Subcutaneous abdominal adipose tissue (tissue), 5 donors: ENCODE measurements at regions not wholly inside any gene's neighbourhood (a gene's known extent, or its start where the extent isn't known, plus 50 kb on each side); places are given as distances from the start of the nearest gene placed in this dataset.

ENCODE experiments used
- H3K27ac ChIP-seq: one replicate; pipeline ENCODE4 v1.7.0; 2013; ENCODE audit warnings: low read depth, mild to moderate bottlenecking, inconsistent platforms, low read length, moderate library complexity
- H3K27me3 ChIP-seq, 5 donors: one replicate each; pipeline ENCODE4 v1.7.0; 2013; ENCODE audit warnings: low read length in 5 of 5, inconsistent platforms in 1 of 5; ENCODE audit not compliant: control insufficient read depth in 5 of 5, insufficient read depth in 4 of 5
- H3K36me3 ChIP-seq, 5 donors: one replicate each; pipeline ENCODE4 v1.7.0; 2013; ENCODE audit warnings: low read length in 5 of 5; ENCODE audit not compliant: control insufficient read depth in 5 of 5, insufficient read depth in 5 of 5
- H3K4me1 ChIP-seq, 5 donors: one replicate each; pipeline ENCODE4 v1.7.0; 2013; ENCODE audit warnings: low read length in 5 of 5, mild to moderate bottlenecking in 3 of 5, moderate library complexity in 1 of 5; ENCODE audit not compliant: control insufficient read depth in 5 of 5, insufficient read depth in 5 of 5
- H3K4me3 ChIP-seq, 5 donors: one replicate each; pipeline ENCODE4 v1.7.0; 2013; ENCODE audit warnings: low read length in 5 of 5, low read depth in 1 of 5
- H3K9ac ChIP-seq, 5 donors: one replicate each; pipeline ENCODE4 v1.7.0; 2013; ENCODE audit warnings: low read length in 5 of 5, mild to moderate bottlenecking in 4 of 5, moderate library complexity in 3 of 5
- H3K9me3 ChIP-seq, 5 donors: one replicate each; pipeline ENCODE4 v1.7.0; 2013; ENCODE audit warnings: low read length in 5 of 5; ENCODE audit not compliant: control insufficient read depth in 5 of 5
- donor health status: healthy.
- donor health status: healthy.
- donor health status: healthy.
- donor health status: healthy.
- donor health status: healthy.

- no peak overlapping the region for H3K27ac ChIP-seq
- H3K4me1 ChIP-seq: no peaks in the 10 kb centered on the region
- no peaks in the 10 kb centered on the region for H3K27me3 ChIP-seq
- H3K9ac ChIP-seq: no peak overlapping the region
- no peak overlapping the region for H3K4me3 ChIP-seq
- H3K36me3 ChIP-seq: no peaks in the 10 kb centered on the region
- H3K9me3 ChIP-seq: no peaks in the 10 kb centered on the region
These were observed 87.4 kb downstream of the KCNJ2 start for GRCh38 chr17:70256751-70257150.

DNA sequence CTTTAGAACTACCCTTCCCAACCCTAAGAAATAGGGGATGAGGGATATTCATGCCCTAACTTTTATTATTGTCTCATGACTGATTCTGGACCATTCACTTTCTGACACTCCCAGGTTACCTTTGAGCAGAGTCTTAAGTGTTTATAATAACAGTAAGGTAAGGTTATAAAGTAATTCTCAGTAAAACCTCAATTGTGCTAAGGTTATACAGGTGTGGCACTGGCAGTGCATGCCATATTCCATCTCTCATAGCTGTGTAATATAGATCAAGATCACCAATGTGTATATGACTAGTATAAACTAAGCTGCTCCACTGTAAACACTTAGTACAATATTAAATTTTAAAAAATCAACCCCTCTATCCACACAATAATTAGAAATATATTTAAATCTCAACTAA lies 89.1 kb downstream of the KCNJ2 start:
- H3K4me3 ChIP-seq: no peak overlapping the region
- no peak overlapping the region for H3K27ac ChIP-seq
- no peaks in the 10 kb centered on the region for H3K4me1 ChIP-seq
- H3K27me3 ChIP-seq: no peaks in the 10 kb centered on the region
- no peaks in the 10 kb centered on the region for H3K9me3 ChIP-seq
- H3K36me3 ChIP-seq: no peaks in the 10 kb centered on the region
- no peak overlapping the region for H3K9ac ChIP-seq

DNA sequence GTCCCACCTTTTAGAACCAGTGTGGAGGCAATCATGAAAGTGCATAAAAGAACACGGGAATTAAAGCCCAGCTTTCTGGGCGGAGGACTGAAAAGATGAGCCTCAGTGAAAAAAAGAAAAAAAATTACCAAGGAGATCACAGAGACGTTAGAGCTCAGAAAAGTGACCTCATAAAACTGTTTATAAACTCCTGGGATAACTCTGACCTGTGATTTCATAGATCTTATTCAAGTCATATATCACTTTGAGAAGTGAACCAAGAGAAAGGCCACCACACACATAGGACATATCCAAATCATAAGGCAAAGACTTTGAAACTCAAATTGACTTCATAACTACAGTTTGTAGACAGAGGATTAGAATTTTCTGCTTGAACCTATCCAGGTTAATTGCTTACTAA lies 90.1 kb downstream of the KCNJ2 start:
- H3K9ac ChIP-seq: no peak overlapping the region
- no peak overlapping the region for H3K27ac ChIP-seq
- no peaks in the 10 kb centered on the region for H3K4me1 ChIP-seq

GRCh38 chr17:70261170-70261569 lies 91.8 kb downstream of the KCNJ2 start:
- Histone ChIP-seq H3K27ac (no peak overlapping the region), H3K4me1 (no peaks in the 10 kb centered on the region)

More for the DNA sequence above, 90.1 kb downstream of the KCNJ2 start:
- H3K36me3 ChIP-seq: no peaks in the 10 kb centered on the region
- no peaks in the 10 kb centered on the region for H3K9me3 ChIP-seq
- H3K27me3 ChIP-seq: no peaks in the 10 kb centered on the region
- no peak overlapping the region for H3K4me3 ChIP-seq

DNA sequence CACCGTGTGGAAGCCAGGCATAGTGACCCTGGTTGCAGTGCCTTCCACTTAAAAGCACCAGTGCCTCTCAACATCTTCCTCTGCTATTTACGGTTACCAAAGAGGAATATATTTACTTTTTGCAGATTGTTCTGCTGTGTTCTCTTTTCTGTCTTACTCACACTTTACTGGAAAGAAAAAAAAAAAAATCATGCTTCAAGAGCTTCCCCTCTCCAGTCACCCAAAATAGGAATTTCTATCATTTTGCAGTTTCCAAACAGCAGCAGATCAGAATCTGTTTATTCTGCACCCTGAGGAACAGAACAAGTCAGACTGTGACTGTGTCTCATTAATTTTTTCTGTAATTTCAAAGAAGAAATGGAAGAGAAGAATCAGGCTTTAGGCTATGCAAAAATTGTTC lies 96.1 kb downstream of the KCNJ2 start:
- H3K36me3 ChIP-seq: no peaks in the 10 kb centered on the region
- H3K4me1 ChIP-seq: no peaks in the 10 kb centered on the region
- no peaks in the 10 kb centered on the region for H3K27me3 ChIP-seq
- no peak overlapping the region for H3K27ac ChIP-seq
- no peak overlapping the region for H3K9ac ChIP-seq
- no peak overlapping the region for H3K4me3 ChIP-seq
- no peaks in the 10 kb centered on the region for H3K9me3 ChIP-seq

More at GRCh38 chr17:70261170-70261569, 91.8 kb downstream of the KCNJ2 start:
- no peak overlapping the region for H3K4me3 ChIP-seq
- H3K27me3 ChIP-seq: no peaks in the 10 kb centered on the region
- no peaks in the 10 kb centered on the region for H3K36me3 ChIP-seq
- H3K9ac ChIP-seq: no peak overlapping the region
- no peaks in the 10 kb centered on the region for H3K9me3 ChIP-seq

DNA sequence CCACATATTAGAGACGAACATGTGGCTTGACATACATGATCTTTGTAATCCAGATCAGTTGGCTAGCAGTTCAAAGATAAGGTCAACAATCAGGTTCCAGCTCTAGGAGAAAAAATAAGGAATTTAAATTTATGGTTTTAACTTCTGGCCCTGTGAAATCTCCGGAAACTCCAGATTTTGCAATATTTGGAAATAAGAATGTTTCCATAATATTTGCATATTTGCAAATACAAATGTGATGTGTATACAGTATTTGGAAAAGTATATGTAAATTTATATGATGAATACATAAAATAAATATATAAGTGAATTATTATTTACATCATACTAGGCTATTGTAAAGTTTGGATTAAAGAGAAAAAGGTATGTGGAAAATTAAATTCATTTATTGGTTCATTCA lies 97.1 kb downstream of the KCNJ2 start:
- Histone ChIP-seq H3K36me3 (no peaks in the 10 kb centered on the region), H3K4me1 (no peaks in the 10 kb centered on the region), H3K4me3 (no peak overlapping the region), H3K27ac (no peak overlapping the region), H3K9me3 (no peaks in the 10 kb centered on the region), H3K27me3 (no peaks in the 10 kb centered on the region), H3K9ac (no peak overlapping the region)

DNA sequence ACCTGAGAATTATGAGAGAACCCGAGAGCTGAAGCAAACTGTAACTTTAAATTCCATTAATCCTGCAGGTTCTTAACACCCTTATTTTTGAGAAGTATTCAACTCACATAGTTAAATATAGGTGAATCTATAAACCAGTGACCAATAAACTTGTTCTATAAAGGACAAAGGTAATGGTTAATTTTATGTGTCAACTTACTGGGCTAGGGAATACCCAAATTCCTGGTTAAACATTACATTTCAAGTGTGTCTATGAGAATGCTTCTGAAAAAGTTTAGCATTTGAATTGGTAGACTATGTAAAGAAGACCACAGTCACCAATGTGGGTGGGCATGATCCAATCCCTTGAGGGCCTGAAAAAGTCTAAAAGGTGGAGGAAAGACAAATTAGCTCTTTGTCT lies 99.1 kb downstream of the KCNJ2 start:
- Histone ChIP-seq H3K9ac (no peak overlapping the region), H3K36me3 (no peaks in the 10 kb centered on the region), H3K4me1 (no peaks in the 10 kb centered on the region), H3K9me3 (no peaks in the 10 kb centered on the region), H3K4me3 (no peak overlapping the region), H3K27ac (no peak overlapping the region), H3K27me3 (no peaks in the 10 kb centered on the region)

DNA sequence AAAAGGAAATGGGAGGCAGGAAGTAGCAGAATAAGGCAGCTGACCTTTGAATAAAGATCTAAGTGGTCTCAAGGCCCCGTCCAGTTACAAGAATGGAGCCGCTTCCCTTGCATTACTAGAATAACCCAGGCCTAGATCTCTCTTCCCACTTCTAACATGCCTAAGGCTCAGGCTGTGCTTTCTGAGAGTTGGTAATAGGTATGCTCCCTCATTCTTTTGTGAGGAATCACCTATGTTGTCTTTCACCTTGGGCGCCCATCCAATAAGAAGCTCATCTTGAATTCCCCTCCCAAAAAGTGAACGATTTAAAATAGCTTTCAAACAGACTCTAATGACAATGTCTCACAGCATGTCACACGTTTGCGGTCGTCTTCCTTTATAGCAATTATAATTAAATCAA lies 101.2 kb downstream of the KCNJ2 start:
- Histone ChIP-seq H3K27ac (no peak overlapping the region), H3K9me3 (no peaks in the 10 kb centered on the region), H3K9ac (no peak overlapping the region), H3K27me3 (no peaks in the 10 kb centered on the region), H3K4me3 (no peak overlapping the region), H3K4me1 (no peaks in the 10 kb centered on the region), H3K36me3 (no peaks in the 10 kb centered on the region)

DNA sequence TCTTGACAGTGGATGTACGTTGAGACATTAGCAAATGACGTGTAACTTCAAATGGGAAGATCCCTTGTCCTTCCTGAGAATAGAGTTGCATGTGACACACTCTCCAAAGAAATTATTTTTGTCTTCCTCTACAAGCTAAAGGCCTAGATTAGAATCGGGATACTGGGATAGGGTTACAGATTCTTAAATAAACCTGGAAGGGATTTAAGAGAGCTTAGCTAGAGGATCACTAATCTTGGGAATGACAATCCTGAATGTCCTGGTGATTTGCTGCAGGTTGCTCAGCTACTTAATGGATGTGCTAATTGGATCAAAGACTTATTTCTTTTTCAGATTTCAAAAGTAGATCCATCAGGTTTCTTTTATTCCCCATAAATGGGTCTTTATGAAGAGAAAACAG lies 101.9 kb downstream of the KCNJ2 start:
- no peaks in the 10 kb centered on the region for H3K9me3 ChIP-seq
- H3K27ac ChIP-seq: no peak overlapping the region
- H3K4me1 ChIP-seq: no peaks in the 10 kb centered on the region
- no peaks in the 10 kb centered on the region for H3K36me3 ChIP-seq
- no peaks in the 10 kb centered on the region for H3K27me3 ChIP-seq
- no peak overlapping the region for H3K4me3 ChIP-seq
- H3K9ac ChIP-seq: no peak overlapping the region

GRCh38 chr17:70271672-70272071 lies 102.3 kb downstream of the KCNJ2 start:
- Histone ChIP-seq H3K9me3 (no peaks in the 10 kb centered on the region), H3K9ac (no peak overlapping the region), H3K27me3 (no peaks in the 10 kb centered on the region), H3K4me3 (no peak overlapping the region), H3K27ac (no peak overlapping the region), H3K4me1 (no peaks in the 10 kb centered on the region), H3K36me3 (no peaks in the 10 kb centered on the region)

- Histone ChIP-seq H3K36me3 (no peaks in the 10 kb centered on the region), H3K9ac (no peak overlapping the region)
These were observed 104.9 kb downstream of the KCNJ2 start for GRCh38 chr17:70274255-70274654.

More at GRCh38 chr17:70274255-70274654, 104.9 kb downstream of the KCNJ2 start:
- Histone ChIP-seq H3K4me3 (no peak overlapping the region), H3K4me1 (no peaks in the 10 kb centered on the region), H3K27ac (no peak overlapping the region), H3K27me3 (no peaks in the 10 kb centered on the region), H3K9me3 (no peaks in the 10 kb centered on the region)
